NCI-H2171 treated with DMSO at 0.1 percent for 48 hours (cell line): ENCODE measurements at regions not wholly inside any gene's neighbourhood (a gene's known extent, or its start where the extent isn't known, plus 50 kb on each side); places are given as distances from the start of the nearest gene placed in this dataset.

ENCODE experiments used
- DNase-seq: peaks from one replicate; lab custom pipeline; 2025; lab: John Stamatoyannopoulos, UW

GRCh38 chr16:85376292-85377095 lies 236.6 kb upstream of the GSE1 start:
- DNase-seq, result no peak

GRCh38 chr16:85377388-85378144 lies 235.6 kb upstream of the GSE1 start:
- DNase-seq, result no peak

- DNase-seq, result no peak
Observed at GRCh38 chr16:85378145-85379040, 234.7 kb upstream of the GSE1 start.

GRCh38 chr16:85379041-85380001 lies 233.8 kb upstream of the GSE1 start:
- peak; percentile 37 for DNase-seq

GRCh38 chr16:85380002-85380395 lies 233.1 kb upstream of the GSE1 start:
- no peak for DNase-seq

GRCh38 chr16:85380905-85381737 lies 232.0 kb upstream of the GSE1 start:
- DNase-seq, result no peak

- no peak for DNase-seq
Observed at GRCh38 chr16:85381738-85382592, 231.2 kb upstream of the GSE1 start.

GRCh38 chr16:85382717-85383118 lies 230.4 kb upstream of the GSE1 start:
- no peak for DNase-seq

GRCh38 chr16:85383836-85384832 lies 229.0 kb upstream of the GSE1 start:
- DNase-seq, result no peak

GRCh38 chr16:85384833-85385462 lies 228.2 kb upstream of the GSE1 start:
- peak; percentile 95 for DNase-seq

GRCh38 chr16:85385463-85386331 lies 227.4 kb upstream of the GSE1 start:
- DNase-seq, result peak; percentile 75

- DNase-seq, result no peak
Observed at GRCh38 chr16:85386467-85387170, 226.5 kb upstream of the GSE1 start.

GRCh38 chr16:85387171-85387507 lies 226.0 kb upstream of the GSE1 start:
- DNase-seq, result no peak

- no peak for DNase-seq
Observed at GRCh38 chr16:85387731-85388295, 225.3 kb upstream of the GSE1 start.

- DNase-seq, result no peak
Observed at GRCh38 chr16:85389679-85390470, 223.2 kb upstream of the GSE1 start.
